Astrocyte (in vitro differentiated cells and primary cell): ENCODE measurements at regions not wholly inside any gene's neighbourhood (a gene's known extent, or its start where the extent isn't known, plus 50 kb on each side); places are given as distances from the start of the nearest gene placed in this dataset.

Source experiments
- EZH2 ChIP-seq: IDR thresholded peaks from 2 replicates; pipeline ENCODE4 v1.6.1; 2012; ENCODE audit warnings: mild to moderate bottlenecking, low read length, inconsistent platforms; ENCODE audit not compliant: insufficient read depth
- TF ChIP-seq, protein P1 (sequence below): IDR thresholded peaks from 2 replicates; pipeline ENCODE4 v1.5.1; 2011; ENCODE audit warnings: low read depth, mild to moderate bottlenecking, inconsistent platforms, low read length, moderate library complexity; ENCODE audit not compliant: insufficient read depth

DNA sequence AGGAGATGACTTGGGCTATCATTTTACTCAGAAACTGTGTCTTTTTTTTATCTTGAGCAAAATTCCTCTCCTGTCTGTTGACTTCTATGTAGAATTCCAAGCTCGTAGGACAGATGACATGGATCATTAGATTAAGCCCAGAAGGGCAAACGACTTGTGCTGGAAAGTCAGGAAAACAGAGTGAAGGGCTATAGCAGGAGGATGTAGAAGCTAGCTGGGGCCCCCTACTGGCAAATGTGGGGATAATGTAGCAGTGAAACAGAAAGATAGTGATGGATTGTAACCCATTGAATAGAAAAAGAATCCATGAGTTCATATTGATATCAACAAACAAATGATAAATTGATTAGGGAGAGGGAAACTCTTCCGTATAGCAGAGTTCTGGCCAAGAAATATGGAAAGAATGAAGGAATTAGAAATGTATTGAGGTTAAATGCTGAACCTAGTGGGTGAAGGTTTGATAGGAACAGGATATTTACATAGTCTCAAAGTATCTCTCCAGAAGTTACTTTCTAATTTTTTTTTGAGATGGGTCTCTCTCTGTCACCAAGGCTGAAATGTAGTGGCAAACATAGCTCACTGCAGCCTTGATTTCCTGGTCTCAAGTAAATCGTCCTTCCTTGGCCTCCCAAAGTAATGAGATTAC is 103.6 kb downstream of the LYZL1 start:
- TF ChIP-seq, protein P1, sequence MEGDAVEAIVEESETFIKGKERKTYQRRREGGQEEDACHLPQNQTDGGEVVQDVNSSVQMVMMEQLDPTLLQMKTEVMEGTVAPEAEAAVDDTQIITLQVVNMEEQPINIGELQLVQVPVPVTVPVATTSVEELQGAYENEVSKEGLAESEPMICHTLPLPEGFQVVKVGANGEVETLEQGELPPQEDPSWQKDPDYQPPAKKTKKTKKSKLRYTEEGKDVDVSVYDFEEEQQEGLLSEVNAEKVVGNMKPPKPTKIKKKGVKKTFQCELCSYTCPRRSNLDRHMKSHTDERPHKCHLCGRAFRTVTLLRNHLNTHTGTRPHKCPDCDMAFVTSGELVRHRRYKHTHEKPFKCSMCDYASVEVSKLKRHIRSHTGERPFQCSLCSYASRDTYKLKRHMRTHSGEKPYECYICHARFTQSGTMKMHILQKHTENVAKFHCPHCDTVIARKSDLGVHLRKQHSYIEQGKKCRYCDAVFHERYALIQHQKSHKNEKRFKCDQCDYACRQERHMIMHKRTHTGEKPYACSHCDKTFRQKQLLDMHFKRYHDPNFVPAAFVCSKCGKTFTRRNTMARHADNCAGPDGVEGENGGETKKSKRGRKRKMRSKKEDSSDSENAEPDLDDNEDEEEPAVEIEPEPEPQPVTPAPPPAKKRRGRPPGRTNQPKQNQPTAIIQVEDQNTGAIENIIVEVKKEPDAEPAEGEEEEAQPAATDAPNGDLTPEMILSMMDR: peak; percentile 92
- TF ChIP-seq EZH2: no peak
